WERI-Rb-1 (cell line): ENCODE measurements at regions not wholly inside any gene's neighbourhood (a gene's known extent, or its start where the extent isn't known, plus 50 kb on each side); places are given as distances from the start of the nearest gene placed in this dataset.
A peak's percentile ranks its signal among the peaks of the same experiment; 100 is the strongest.
"Not testable (repeated sequence)": the region's sequence is repeated elsewhere in the genome, so short reads cannot be mapped to it uniquely, and the experiment has no call there.

Experiments
- DNase-seq: peaks from one replicate; pipeline ENCODE4 v3.0.0-alpha.2; 2020
- H3K27ac ChIP-seq: fragments of 250-450 bp; sonication (Bioruptor Pico); 2 replicates; pipeline ENCODE4 v1.5.1; 2020; ENCODE audit warnings: mild to moderate bottlenecking, moderate library complexity
- H3K27me3 ChIP-seq: fragments of 250-450 bp; sonication (Bioruptor Pico); 2 replicates; pipeline ENCODE4 v1.5.1; 2021; ENCODE audit warnings: mild to moderate bottlenecking, low read depth, moderate library complexity; ENCODE audit not compliant: insufficient read depth, severe bottlenecking
- H3K36me3 ChIP-seq: fragments of 250-450 bp; sonication (Bioruptor Pico); 2 replicates; pipeline ENCODE4 v1.5.1; 2020; ENCODE audit warnings: mild to moderate bottlenecking, moderate library complexity
- H3K4me3 ChIP-seq: 2 replicates; pipeline ENCODE4 v1.5.1; 2011; ENCODE audit warnings: low read depth, mild to moderate bottlenecking, control low read depth, low read length
- H3K9me3 ChIP-seq: fragments of 250-450 bp; sonication (Bioruptor Pico); 2 replicates; pipeline ENCODE4 v1.5.1; 2021; ENCODE audit warnings: mild to moderate bottlenecking, moderate library complexity; ENCODE audit not compliant: severe bottlenecking
- CTCF ChIP-seq: IDR thresholded peaks from 2 replicates; pipeline ENCODE4 v1.5.1; 2011; ENCODE audit warnings: low read depth, mild to moderate bottlenecking, control low read depth, inconsistent platforms, low read length

- Histone ChIP-seq H3K4me3 (no peak overlapping the region), H3K36me3 (no peaks in the 10 kb centered on the region), H3K27ac (no peak overlapping the region), H3K27me3 (no peaks in the 10 kb centered on the region), H3K9me3 (no peaks in the 10 kb centered on the region)
- DNase-seq = no peak
- no peak for TF ChIP-seq CTCF
Observed at GRCh38 chr18:22742409-22742808, 190.7 kb upstream of the RBBP8 start.

GRCh38 chr18:22745966-22746365 lies 187.2 kb upstream of the RBBP8 start:
- Histone ChIP-seq H3K36me3 (no peaks in the 10 kb centered on the region), H3K9me3 (no peaks in the 10 kb centered on the region), H3K4me3 (no peak overlapping the region), H3K27ac (no peak overlapping the region), H3K27me3 (peaks cover 7% of the 10 kb centered on the region)
- DNase-seq = no peak
- TF ChIP-seq CTCF = no peak

GRCh38 chr18:22752014-22752413 lies 181.1 kb upstream of the RBBP8 start:
- H3K36me3 ChIP-seq = no peaks in the 10 kb centered on the region
- TF ChIP-seq CTCF = no peak
- H3K4me3 ChIP-seq = no peak overlapping the region
- peaks cover 7% of the 10 kb centered on the region for H3K27me3 ChIP-seq
- no peaks in the 10 kb centered on the region for H3K9me3 ChIP-seq
- no peak overlapping the region for H3K27ac ChIP-seq
- no peak for DNase-seq

DNA sequence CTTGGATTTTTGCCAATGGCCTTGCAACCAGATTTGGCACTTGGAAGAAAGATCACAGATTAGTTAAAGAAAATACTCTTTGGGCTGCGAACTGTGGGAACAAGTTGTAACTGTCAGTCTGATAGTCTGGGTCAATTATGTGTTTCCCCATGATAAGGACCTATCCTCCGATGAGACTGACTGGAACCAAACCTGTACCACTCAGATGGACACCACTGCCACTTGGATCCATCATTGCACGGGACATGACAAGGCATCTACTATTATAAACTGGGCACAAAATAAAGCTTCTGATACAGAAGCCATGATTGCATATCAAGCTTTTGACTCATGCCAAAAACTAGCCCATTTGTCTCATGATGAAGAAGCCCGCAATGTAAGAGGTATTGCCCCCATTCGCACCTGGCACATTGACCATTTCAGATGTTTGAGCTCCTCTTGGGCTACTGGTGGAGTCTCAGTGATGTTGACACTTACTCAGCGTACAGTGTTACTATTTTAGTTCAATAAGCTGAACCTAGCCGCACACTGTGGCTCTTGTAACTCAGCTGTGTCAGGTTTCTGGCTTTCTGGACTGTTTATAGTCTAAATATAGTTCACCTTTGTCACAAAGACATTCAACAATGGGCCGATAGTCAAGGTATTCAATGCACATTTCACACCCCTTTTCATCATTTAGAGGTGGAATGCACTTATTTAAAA lies 179.8 kb upstream of the RBBP8 start:
- no peaks in the 10 kb centered on the region for H3K36me3 ChIP-seq
- DNase-seq = no peak
- TF ChIP-seq CTCF = no peak
- no peak overlapping the region for H3K4me3 ChIP-seq
- H3K9me3 ChIP-seq = no peaks in the 10 kb centered on the region
- H3K27me3 ChIP-seq = peaks cover 7% of the 10 kb centered on the region
- H3K27ac ChIP-seq = no peak overlapping the region

DNA sequence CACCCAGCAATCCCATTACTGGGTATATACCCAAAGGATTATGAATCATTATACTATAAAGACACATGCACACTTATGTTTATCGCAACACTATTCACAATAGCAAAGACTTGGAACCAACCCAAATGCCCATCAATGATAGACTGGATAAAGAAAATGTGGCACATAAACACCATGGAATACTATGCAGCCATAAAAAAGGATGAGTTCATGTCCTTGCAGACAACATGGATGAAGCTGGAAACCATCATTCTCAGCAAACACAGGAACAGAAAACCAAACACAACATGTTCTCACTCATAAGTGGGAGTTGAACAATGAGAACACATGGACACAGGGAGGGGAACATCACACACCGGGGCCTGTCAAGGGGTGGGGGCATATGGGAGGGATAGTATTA lies 169.1 kb upstream of the RBBP8 start:
- not testable (repeated sequence) for H3K36me3 ChIP-seq, H3K27ac ChIP-seq, H3K27me3 ChIP-seq, DNase-seq, H3K4me3 ChIP-seq, H3K9me3 ChIP-seq

DNA sequence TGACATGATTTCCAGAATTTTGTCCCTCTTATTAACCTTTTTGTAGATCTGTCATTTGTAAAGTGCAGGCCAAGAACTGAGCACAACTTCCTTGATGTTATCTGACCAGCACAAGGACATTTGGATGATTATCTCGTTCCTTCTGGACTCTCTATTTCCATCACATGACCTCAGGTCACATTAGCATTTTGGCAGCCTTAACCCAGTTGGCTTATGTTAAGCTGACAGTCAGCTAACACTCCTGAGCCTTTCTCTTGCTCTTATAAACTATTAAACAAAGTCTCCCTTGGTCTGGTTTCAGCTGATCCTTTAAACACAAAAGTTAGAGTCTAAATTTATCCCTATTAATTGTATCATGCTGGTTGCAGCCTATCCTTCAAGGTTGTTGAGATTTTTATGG lies 167.2 kb upstream of the RBBP8 start:
- TF ChIP-seq CTCF = no peak
- H3K9me3 ChIP-seq = no peaks in the 10 kb centered on the region
- no peaks in the 10 kb centered on the region for H3K36me3 ChIP-seq
- no peak overlapping the region for H3K4me3 ChIP-seq
- H3K27ac ChIP-seq = no peak overlapping the region
- H3K27me3 ChIP-seq = no peaks in the 10 kb centered on the region
- DNase-seq = peak; percentile 23
